Suprapubic skin (tissue), 4 donors: ENCODE measurements at regions not wholly inside any gene's neighbourhood (a gene's known extent, or its start where the extent isn't known, plus 50 kb on each side); places are given as distances from the start of the nearest gene placed in this dataset.

Source experiments
- DNase-seq, 2 donors: peaks; one replicate each; pipeline ENCODE4 v3.0.0-alpha.2; 2019; ENCODE audit warnings: low spot score in 2 of 2
- H3K27ac ChIP-seq: fragments of 200-600 bp; sonication (generic); one replicate; pipeline ENCODE4 v1.5.1; 2019
- H3K27me3 ChIP-seq: fragments of 200-600 bp; sonication (generic); one replicate; pipeline ENCODE4 v1.5.1; 2019
- H3K36me3 ChIP-seq: fragments of 200-600 bp; sonication (generic); one replicate; pipeline ENCODE4 v1.5.1; 2019
- H3K4me1 ChIP-seq: fragments of 200-600 bp; sonication (generic); one replicate; pipeline ENCODE4 v1.5.1; 2019
- H3K4me3 ChIP-seq: fragments of 200-600 bp; sonication (generic); one replicate; pipeline ENCODE4 v1.5.1; 2019; ENCODE audit warnings: mild to moderate bottlenecking
- H3K9me3 ChIP-seq: fragments of 200-600 bp; sonication (generic); one replicate; pipeline ENCODE4 v1.5.1; 2019
- CTCF ChIP-seq, 2 donors: fragments of 200-600 bp in 1 of 2; fragments of 450-650 bp in 1 of 2; sonication (generic) in 1 of 2; IDR thresholded peaks; one replicate each; pipeline ENCODE4 v1.5.1; 2016 to 2019; ENCODE audit warnings: antibody characterized with exemption in 2 of 2, mild to moderate bottlenecking in 1 of 2, moderate library complexity in 1 of 2
- EP300 ChIP-seq: sonication (generic); formaldehyde crosslinking; IDR thresholded peaks from one replicate; pipeline ENCODE4 v1.6.1; 2017; ENCODE audit warnings: antibody characterized with exemption
- POLR2A ChIP-seq, 2 donors: fragments of 450-650 bp; IDR thresholded peaks; one replicate each; pipeline ENCODE4 v1.6.1; 2017; ENCODE audit warnings: antibody characterized with exemption in 2 of 2, mild to moderate bottlenecking in 2 of 2, moderate library complexity in 2 of 2
- POLR2AphosphoS5 ChIP-seq, 3 donors: sonication (generic); formaldehyde crosslinking; IDR thresholded peaks; one replicate each; pipeline ENCODE4 v1.6.1; 2017; ENCODE audit warnings: antibody characterized with exemption in 3 of 3
- WGBS: methylation state at CpG from one replicate; pipeline ENCODE4 v1.1.5; 2018; 5-methylcytosine and 5-hydroxymethylcytosine counted together

GRCh38 chr3:38985581-38985980 is 66.2 kb downstream of the SCN11A start:
- Histone ChIP-seq H3K4me3 (no peak overlapping the region), H3K27me3 (peaks cover 4% of the 10 kb centered on the region), H3K36me3 (no peaks in the 10 kb centered on the region), H3K9me3 (no peaks in the 10 kb centered on the region), H3K4me1 (no peaks in the 10 kb centered on the region), H3K27ac (no peak overlapping the region)
- TF ChIP-seq POLR2A (IDR thresholded peaks at IDR 0.05): no peak
- DNase-seq: no peak

- TF ChIP-seq POLR2A (IDR thresholded peaks at IDR 0.05) (no peak), CTCF (IDR thresholded peaks at IDR 0.05) (no peak), EP300 (no peak), POLR2AphosphoS5 (IDR thresholded peaks at IDR 0.05) (no peak)
- Histone ChIP-seq H3K27ac (no peak overlapping the region), H3K9me3 (no peaks in the 10 kb centered on the region), H3K4me3 (no peak overlapping the region), H3K27me3 (peaks cover 4% of the 10 kb centered on the region), H3K4me1 (no peaks in the 10 kb centered on the region), H3K36me3 (no peaks in the 10 kb centered on the region)
- 81% methylated on average over 7 of the region's 7 CpGs for WGBS
- no peak for DNase-seq
Measured at GRCh38 chr3:38984731-38985130, 67.0 kb downstream of the SCN11A start.

GRCh38 chr3:38984110-38984509 is 67.6 kb downstream of the SCN11A start:
- Histone ChIP-seq H3K4me3 (no peak overlapping the region), H3K9me3 (no peaks in the 10 kb centered on the region), H3K27me3 (peaks cover 4% of the 10 kb centered on the region), H3K36me3 (no peaks in the 10 kb centered on the region), H3K27ac (no peak overlapping the region), H3K4me1 (no peaks in the 10 kb centered on the region)
- no peak for DNase-seq
- TF ChIP-seq POLR2A (IDR thresholded peaks at IDR 0.05) (no peak), POLR2AphosphoS5 (IDR thresholded peaks at IDR 0.05) (no peak), CTCF (IDR thresholded peaks at IDR 0.05) (no peak), EP300 (no peak)

GRCh38 chr3:38980938-38981337 is 70.8 kb downstream of the SCN11A start:
- WGBS: 87% methylated on average over 2 of the region's 2 CpGs
- Histone ChIP-seq H3K27me3 (no peaks in the 10 kb centered on the region), H3K27ac (no peak overlapping the region), H3K9me3 (no peaks in the 10 kb centered on the region), H3K4me3 (no peak overlapping the region), H3K36me3 (no peaks in the 10 kb centered on the region), H3K4me1 (no peaks in the 10 kb centered on the region)
- TF ChIP-seq POLR2AphosphoS5 (IDR thresholded peaks at IDR 0.05): no peak
- no peak for TF ChIP-seq EP300
- no peak for TF ChIP-seq POLR2A (IDR thresholded peaks at IDR 0.05)
- no peak for TF ChIP-seq CTCF (IDR thresholded peaks at IDR 0.05)
- no peak for DNase-seq

GRCh38 chr3:38978729-38979128 is 73.0 kb downstream of the SCN11A start:
- no peaks in the 10 kb centered on the region for H3K36me3 ChIP-seq

More at GRCh38 chr3:38978729-38979128, 73.0 kb downstream of the SCN11A start:
- H3K27me3 ChIP-seq: no peaks in the 10 kb centered on the region
- TF ChIP-seq POLR2A (IDR thresholded peaks at IDR 0.05) (no peak), POLR2AphosphoS5 (IDR thresholded peaks at IDR 0.05) (no peak), EP300 (no peak), CTCF (IDR thresholded peaks at IDR 0.05) (no peak)
- DNase-seq: no peak
- H3K27ac ChIP-seq: no peak overlapping the region
- no peaks in the 10 kb centered on the region for H3K4me1 ChIP-seq
- no peaks in the 10 kb centered on the region for H3K9me3 ChIP-seq
- 72% methylated on average over 6 of the region's 6 CpGs for WGBS
- no peak overlapping the region for H3K4me3 ChIP-seq
